ENCODE measurements at regions not wholly inside any gene's neighbourhood (a gene's known extent, or its start where the extent isn't known, plus 50 kb on each side); places are given as distances from the start of the nearest gene placed in this dataset.
"Not testable (repeated sequence)": the region's sequence is repeated elsewhere in the genome, so short reads cannot be mapped to it uniquely, and the experiment has no call there.

- DNase-seq (ENCODE audit: low read depth); H3K4me3 ChIP-seq (ENCODE audit: low read depth, low read length): not testable (repeated sequence)
Measured at GRCh38 chr11:14573539-14574057, 53.4 kb upstream of the PSMA1 start.

- no peak for DNase-seq (ENCODE audit: low read depth)
- H3K4me3 ChIP-seq (ENCODE audit: low read depth, low read length), result no peak overlapping the region
Measured at GRCh38 chr11:14577292-14577691, 57.1 kb upstream of the PSMA1 start.

GRCh38 chr11:14577835-14578529, 57.8 kb upstream of the PSMA1 start:
- no peak overlapping the region for H3K4me3 ChIP-seq (ENCODE audit: low read depth, low read length)
- no peak for DNase-seq (ENCODE audit: low read depth)

GRCh38 chr11:14578541-14578956, 58.4 kb upstream of the PSMA1 start:
- peak; percentile 33 for DNase-seq (ENCODE audit: low read depth)

GRCh38 chr11:14579646-14580045, 59.5 kb upstream of the PSMA1 start:
- DNase-seq (ENCODE audit: low read depth), result no peak
- no peak overlapping the region for H3K4me3 ChIP-seq (ENCODE audit: low read depth, low read length)

More at GRCh38 chr11:14578541-14578956, 58.4 kb upstream of the PSMA1 start:
- H3K4me3 ChIP-seq (ENCODE audit: low read depth, low read length), result no peak overlapping the region

- no peak for DNase-seq (ENCODE audit: low read depth)
- no peak overlapping the region for H3K4me3 ChIP-seq (ENCODE audit: low read depth, low read length)
Measured at GRCh38 chr11:14582793-14583192, 60.8 kb upstream of the PDE3B start.

- DNase-seq (ENCODE audit: low read depth), result no peak
- H3K4me3 ChIP-seq (ENCODE audit: low read depth, low read length), result no peak overlapping the region
Measured at GRCh38 chr11:14583252-14584034, 60.2 kb upstream of the PDE3B start.

- DNase-seq (ENCODE audit: low read depth), result no peak
- H3K4me3 ChIP-seq (ENCODE audit: low read depth, low read length), result no peak overlapping the region
Measured at GRCh38 chr11:14584035-14584363, 59.6 kb upstream of the PDE3B start.

GRCh38 chr11:14584595-14584994, 59.0 kb upstream of the PDE3B start:
- DNase-seq (ENCODE audit: low read depth), result no peak
- H3K4me3 ChIP-seq (ENCODE audit: low read depth, low read length), result no peak overlapping the region

GRCh38 chr11:14585438-14585837, 58.2 kb upstream of the PDE3B start:
- H3K4me3 ChIP-seq (ENCODE audit: low read depth, low read length), result no peak overlapping the region
- DNase-seq (ENCODE audit: low read depth), result no peak

- DNase-seq (ENCODE audit: low read depth), result no peak
- H3K4me3 ChIP-seq (ENCODE audit: low read depth, low read length), result no peak overlapping the region
Measured at GRCh38 chr11:14587258-14587657, 56.3 kb upstream of the PDE3B start.

GRCh38 chr11:14588681-14589080, 54.9 kb upstream of the PDE3B start:
- no peak for DNase-seq (ENCODE audit: low read depth)
- no peak overlapping the region for H3K4me3 ChIP-seq (ENCODE audit: low read depth, low read length)

GRCh38 chr11:14589421-14589820, 54.2 kb upstream of the PDE3B start:
- DNase-seq (ENCODE audit: low read depth), result no peak
- no peak overlapping the region for H3K4me3 ChIP-seq (ENCODE audit: low read depth, low read length)

- not testable (repeated sequence) for DNase-seq (ENCODE audit: low read depth); H3K4me3 ChIP-seq (ENCODE audit: low read depth, low read length)
Measured at GRCh38 chr11:14591046-14591445, 52.6 kb upstream of the PDE3B start.

GRCh38 chr11:14593671-14594070, 49.9 kb upstream of the PDE3B start:
- H3K4me3 ChIP-seq (ENCODE audit: low read depth, low read length), result no peak overlapping the region
- DNase-seq (ENCODE audit: low read depth), result no peak
